HepG2 (cell line): ENCODE measurements at regions not wholly inside any gene's neighbourhood (a gene's known extent, or its start where the extent isn't known, plus 50 kb on each side); places are given as distances from the start of the nearest gene placed in this dataset. TPM values are rescaled to one million over a fixed set of nuclear protein-coding genes. Genes with fewer than 3 reads are reported as not detected.
"Not testable (repeated sequence)": the region's sequence is repeated elsewhere in the genome, so short reads cannot be mapped to it uniquely, and the experiment has no call there.

Experiments used
- ATAC-seq: fragments of 200-7000 bp; cut with Tn5 transposase; 3 replicates; pipeline ENCODE4 v1.9.1; 2020; ENCODE audit warnings: mild to moderate bottlenecking, moderate library complexity
- BruUV-seq: library from RNA; stranded (reverse); fragments of 400-500 nt; replicated peaks from 2 replicates; lab custom pipeline; 2021; lab: Mats Ljungman, UMichigan
- CTCF ChIA-PET: fragments of 300-600 bp; formaldehyde crosslinking; extraction: SDS; loops from one replicate; lab custom pipeline; 2021; ENCODE audit warnings: low total read pairs, inconsistent platforms, low intra/inter-chr PET ratio; lab: Yijun Ruan, JAX
- POLR2A ChIA-PET: fragments of 350-600 bp; sonication (Branson Sonifier 250); formaldehyde crosslinking; loops from one replicate; lab custom pipeline; 2020; ENCODE audit warnings: antibody characterized with exemption, inconsistent platforms; lab: Yijun Ruan, JAX
- DNase-seq: peaks from one replicate; pipeline ENCODE4 v3.0.0-alpha.2; 2015; ENCODE audit warnings: low spot score
- FAIRE-seq: peaks from 3 replicates; lab custom pipeline; 2011; peaks lifted over from hg19 to GRCh38; lab: Jason Lieb, UNC
- H2AFZ ChIP-seq: one replicate; pipeline ENCODE4 v1.6.1; 2011; ENCODE audit warnings: low read length, inconsistent platforms
- H3K27ac ChIP-seq: fragments of 300-600 bp; 3 replicates; pipeline ENCODE4 v1.8.0; 2011; ENCODE audit warnings: mixed run types, mild to moderate bottlenecking, mixed read lengths, low read length, inconsistent platforms; ENCODE audit not compliant: insufficient read depth; ENCODE audit errors: extremely low read length
- H3K27me3 ChIP-seq, 2 experiments: fragments of 200-600 bp in 1 of 2; 2 replicates in 1 of 2; 3 replicates in 1 of 2; pipeline versions ENCODE4 v1.6.0 to v1.8.0; 2011; ENCODE audit warnings: low read length in 2 of 2, mild to moderate bottlenecking in 2 of 2, moderate library complexity in 2 of 2, inconsistent platforms in 1 of 2; ENCODE audit not compliant: insufficient read depth in 2 of 2, control insufficient read depth in 1 of 2
- H3K36me3 ChIP-seq, 2 experiments: fragments of 200-600 bp in 1 of 2; replicated peaks in 1 of 2; 2 replicates in 1 of 2; 3 replicates in 1 of 2; pipeline versions ENCODE4 v1.5.1 to v1.8.0; 2011; ENCODE audit warnings: low read length in 2 of 2, inconsistent platforms in 1 of 2; ENCODE audit not compliant: insufficient read depth in 2 of 2, control insufficient read depth in 1 of 2
- H3K4me1 ChIP-seq: 2 replicates; pipeline ENCODE4 v1.5.1; 2012; ENCODE audit warnings: low read length, inconsistent platforms; ENCODE audit not compliant: insufficient read depth
- H3K4me2 ChIP-seq: 2 replicates; pipeline ENCODE4 v1.6.0; 2011; ENCODE audit warnings: low read depth, low read length, inconsistent platforms
- H3K4me3 ChIP-seq, 3 experiments: fragments of 200-600 bp in 1 of 3; sonication (generic), shearing (Covaris generic) in 1 of 3; replicated peaks in 1 of 3; 2 replicates each; pipeline ENCODE4 v1.5.1; 2011 to 2016; ENCODE audit warnings: low read length in 3 of 3, inconsistent platforms in 2 of 3, low read depth in 2 of 3, mild to moderate bottlenecking in 2 of 3, control low read depth in 1 of 3, mixed read lengths in 1 of 3; ENCODE audit not compliant: insufficient read depth in 1 of 3
- H3K79me2 ChIP-seq: one replicate; pipeline ENCODE4 v1.6.1; 2011; ENCODE audit warnings: low read length, inconsistent platforms; ENCODE audit not compliant: insufficient read depth
- H3K9ac ChIP-seq: 2 replicates; pipeline ENCODE4 v1.6.0; 2011; ENCODE audit warnings: mild to moderate bottlenecking, low read depth, low read length, inconsistent platforms; ENCODE audit not compliant: insufficient read depth
- H3K9me3 ChIP-seq: 2 replicates; pipeline ENCODE4 v1.5.1; 2012; ENCODE audit warnings: mild to moderate bottlenecking, low read length
- H4K20me1 ChIP-seq: 2 replicates; pipeline ENCODE4 v1.6.0; 2011; ENCODE audit warnings: inconsistent platforms, mild to moderate bottlenecking, low read length, moderate library complexity; ENCODE audit not compliant: insufficient read depth
- PRMT3 ChIP-seq: sonication (generic); formaldehyde crosslinking; IDR thresholded peaks from 2 replicates; pipeline ENCODE4 v1.8.1; 2022; ENCODE audit warnings: low read depth, mild to moderate bottlenecking, moderate library complexity, missing genetic modification reagents, borderline replicate concordance
- WGBS: methylation state at CpG from one replicate; pipeline ENCODE4 v1.1.6; 2017; ENCODE audit warnings: low lambda C conversion rate; 5-methylcytosine and 5-hydroxymethylcytosine counted together
- in situ Hi-C: cut with HindIII; loops from 2 replicates; pipeline ENCODE4 v1.10.0; 2017; ENCODE audit warnings: low pct_unique_long_range_greater_than_20kb; ENCODE audit not compliant: extremely low pct_ligation_motif_present
- intact Hi-C: fragments of 100-400 bp; cut with micrococcal nuclease; formaldehyde crosslinking; loops from one replicate; pipeline ENCODE4 v1.10.0; 2022; ENCODE audit not compliant: unreplicated experiment
- microRNA-seq: library from miRNA; unstranded; fragments of <30 nt; microRNA quantifications from one replicate; pipeline ENCODE4, GENCODE V29; 2020
- small RNA-seq, 3 experiments: library from RNA; depleted of rRNA; stranded (forward); fragments of <200 nt; gene quantifications; one replicate each; pipeline ENCODE3, GENCODE V24; 2012; ENCODE audit warnings: low read depth in 2 of 3, low replicate concordance in 1 of 3; ENCODE audit not compliant: insufficient read length in 3 of 3, insufficient read depth in 2 of 3

GRCh38 chr3:75610773-75611172 lies 53.4 kb upstream of the FRG2C start (continued):
- no peak for TF ChIP-seq PRMT3 (CRISPR knock-in tag)

GRCh38 chr3:75611724-75612460 lies 52.2 kb upstream of the FRG2C start:
- H3K9ac ChIP-seq, H3K27ac ChIP-seq, H3K4me1 ChIP-seq, H3K9me3 ChIP-seq, H3K4me2 ChIP-seq, CTCF ChIA-PET, in situ Hi-C loops, BruUV-seq, H3K4me3 ChIP-seq, intact Hi-C loops, H3K36me3 ChIP-seq, POLR2A ChIA-PET, FAIRE-seq, DNase-seq, H2AFZ ChIP-seq, H4K20me1 ChIP-seq, H3K27me3 ChIP-seq, H3K79me2 ChIP-seq, ATAC-seq: not testable (repeated sequence)
- 37% methylated on average over 17 of the region's 25 CpGs for WGBS

Small RNA genes lying in the stretch of these regions (microRNA-seq; reads per million reads assigned to microRNA genes)
- gene MIR4444-2, result not detected

Small RNA genes lying in the stretch of these regions (small RNA-seq; reads per million reads assigned to genes)
- gene AC139453.1 (0 reads per million in 3 experiments), gene LSP1P2 (0 reads per million in 3 experiments), gene MIR4444-2 (0 reads per million in 3 experiments), gene RN7SL294P (0 reads per million in 3 experiments), gene SNRPCP10 (0 reads per million in 3 experiments)
